Tibial artery (tissue), 4 donors: ENCODE measurements at regions not wholly inside any gene's neighbourhood (a gene's known extent, or its start where the extent isn't known, plus 50 kb on each side); places are given as distances from the start of the nearest gene placed in this dataset.

Experiments used
- DNase-seq, 2 donors: peaks; one replicate each; pipeline ENCODE4 v3.0.0-alpha.2; 2019
- H3K27ac ChIP-seq, 2 donors: fragments of 200-600 bp; sonication (generic) in 1 of 2; 1 replicate in 1 of 2; 2 replicates in 1 of 2; pipeline ENCODE4 v1.5.1; 2018 to 2019; ENCODE audit warnings: mild to moderate bottlenecking in 1 of 2
- H3K27me3 ChIP-seq, 2 donors: fragments of 200-600 bp; sonication (generic) in 1 of 2; one replicate each; pipeline versions ENCODE4 v1.5.1 to v1.6.0; 2016 to 2019
- H3K36me3 ChIP-seq, 3 donors: fragments of 200-600 bp; sonication (generic) in 2 of 3; one replicate each; pipeline ENCODE4 v1.5.1; 2016 to 2019; ENCODE audit warnings: mild to moderate bottlenecking in 2 of 3
- H3K4me1 ChIP-seq, 4 donors: fragments of 200-600 bp; sonication (generic) in 2 of 4; 1 replicate in 3 of 4; 2 replicates in 1 of 4; pipeline ENCODE4 v1.5.1; 2016 to 2019
- H3K4me3 ChIP-seq, 2 donors: fragments of 200-600 bp; sonication (generic) in 1 of 2; 1 replicate in 1 of 2; 2 replicates in 1 of 2; pipeline ENCODE4 v1.5.1; 2018 to 2019; ENCODE audit warnings: mild to moderate bottlenecking in 2 of 2
- H3K9me3 ChIP-seq, 3 donors: fragments of 200-600 bp; sonication (generic) in 1 of 3; one replicate each; pipeline ENCODE4 v1.5.1; 2016 to 2019
- CTCF ChIP-seq, 2 experiments: fragments of 200-600 bp in 1 of 2; fragments of 450-650 bp in 1 of 2; IDR thresholded peaks; one replicate each; pipeline ENCODE4 v1.5.1; 2017 to 2019; ENCODE audit warnings: antibody characterized with exemption in 2 of 2, mild to moderate bottlenecking in 1 of 2, moderate library complexity in 1 of 2
- intact Hi-C: fragments of 100-400 bp; cut with DNase I; formaldehyde crosslinking; loops from one replicate; pipeline ENCODE4 v1.15.0; 2023; ENCODE audit warnings: low total_unique reads

- Histone ChIP-seq H3K9me3 (peaks cover 0 to 11% (median 0%) of the 10 kb centered on the region in 3 donors), H3K4me3 (no peak overlapping the region), H3K36me3 (no peaks in the 10 kb centered on the region), H3K4me1 (peaks cover 0 to 10% (median 0%) of the 10 kb centered on the region in 4 donors), H3K27ac (no peak overlapping the region), H3K27me3 (no peaks in the 10 kb centered on the region)
- DNase-seq, result no peak
- no peak for TF ChIP-seq CTCF (IDR thresholded peaks at IDR 0.05)
- intact Hi-C loops, result no loop called here
Measured at GRCh38 chr5:115708819-115709477, 83.1 kb upstream of the TMED7 start.

GRCh38 chr5:115703514-115703913 is 77.7 kb upstream of the TMED7 start:
- intact Hi-C loops, result no loop called here
- Histone ChIP-seq H3K36me3 (no peaks in the 10 kb centered on the region), H3K27me3 (no peaks in the 10 kb centered on the region), H3K27ac (no peak overlapping the region), H3K4me3 (no peak overlapping the region), H3K9me3 (no peaks in the 10 kb centered on the region), H3K4me1 (no peaks in the 10 kb centered on the region)
- TF ChIP-seq CTCF (IDR thresholded peaks at IDR 0.05), result no peak
- DNase-seq, result no peak

GRCh38 chr5:115702025-115702424 is 76.2 kb upstream of the TMED7 start:
- H3K4me1 ChIP-seq, result no peaks in the 10 kb centered on the region
- TF ChIP-seq CTCF (IDR thresholded peaks at IDR 0.05), result no peak
- no peaks in the 10 kb centered on the region for H3K27me3 ChIP-seq
- no peaks in the 10 kb centered on the region for H3K36me3 ChIP-seq
- no peak for DNase-seq
- no peaks in the 10 kb centered on the region for H3K9me3 ChIP-seq
- H3K27ac ChIP-seq, result no peak overlapping the region
- no peak overlapping the region for H3K4me3 ChIP-seq
- intact Hi-C loops, result no loop called here

GRCh38 chr5:115699967-115700366 is 74.1 kb upstream of the TMED7 start:
- DNase-seq, result no peak
- Histone ChIP-seq H3K9me3 (no peaks in the 10 kb centered on the region), H3K4me3 (no peak overlapping the region), H3K27ac (no peak overlapping the region), H3K36me3 (no peaks in the 10 kb centered on the region), H3K4me1 (no peaks in the 10 kb centered on the region), H3K27me3 (no peaks in the 10 kb centered on the region)
- no peak for TF ChIP-seq CTCF (IDR thresholded peaks at IDR 0.05)
- intact Hi-C loops, result no loop called here

GRCh38 chr5:115696141-115696650 is 70.4 kb upstream of the TMED7 start:
- Histone ChIP-seq H3K4me3 (no peak overlapping the region), H3K4me1 (no peaks in the 10 kb centered on the region), H3K27ac (no peak overlapping the region), H3K36me3 (no peaks in the 10 kb centered on the region), H3K9me3 (no peaks in the 10 kb centered on the region), H3K27me3 (no peaks in the 10 kb centered on the region)
- no peak for DNase-seq
- intact Hi-C loops, result no loop called here
- no peak for TF ChIP-seq CTCF (IDR thresholded peaks at IDR 0.05)
